Esophagus muscularis mucosa (tissue), 4 donors: ENCODE measurements at regions not wholly inside any gene's neighbourhood (a gene's known extent, or its start where the extent isn't known, plus 50 kb on each side); places are given as distances from the start of the nearest gene placed in this dataset.

ENCODE experiments used
- DNase-seq: peaks from one replicate; pipeline ENCODE4 v3.0.0-alpha.2; 2017; ENCODE audit errors: extremely low spot score
- H3K27ac ChIP-seq, 4 donors: fragments of 200-600 bp; sonication (generic); replicated peaks in 1 of 4; 1 replicate in 3 of 4; 2 replicates in 1 of 4; pipeline ENCODE4 v1.5.1; 2016 to 2019; ENCODE audit warnings: mild to moderate bottlenecking in 1 of 4
- H3K27me3 ChIP-seq, 4 donors: fragments of 200-600 bp; sonication (generic); one replicate each; pipeline versions ENCODE4 v1.5.1 to v1.6.0; 2016 to 2019
- H3K36me3 ChIP-seq, 4 donors: fragments of 200-600 bp; sonication (generic); one replicate each; pipeline ENCODE4 v1.5.1; 2016 to 2019
- H3K4me1 ChIP-seq, 4 donors: fragments of 200-600 bp; sonication (generic); one replicate each; pipeline ENCODE4 v1.5.1; 2016 to 2019
- H3K4me3 ChIP-seq, 4 donors: fragments of 200-600 bp; sonication (generic); 1 replicate in 2 of 4; 2 replicates in 2 of 4; pipeline ENCODE4 v1.5.1; 2016 to 2019; ENCODE audit warnings: mild to moderate bottlenecking in 4 of 4, moderate library complexity in 1 of 4
- H3K9me3 ChIP-seq, 4 donors: fragments of 200-600 bp; sonication (generic); 1 replicate in 3 of 4; 2 replicates in 1 of 4; pipeline ENCODE4 v1.5.1; 2016 to 2019
- CTCF ChIP-seq, 3 experiments: fragments of 200-600 bp in 2 of 3; fragments of 450-650 bp in 1 of 3; sonication (generic) in 2 of 3; IDR thresholded peaks; one replicate each; pipeline ENCODE4 v1.5.1; 2017 to 2019; ENCODE audit warnings: antibody characterized with exemption in 3 of 3, mild to moderate bottlenecking in 2 of 3, moderate library complexity in 1 of 3
- EP300 ChIP-seq: sonication (generic); formaldehyde crosslinking; IDR thresholded peaks from one replicate; pipeline ENCODE4 v1.6.1; 2017; ENCODE audit warnings: antibody characterized with exemption
- POLR2A ChIP-seq: fragments of 450-650 bp; IDR thresholded peaks from one replicate; pipeline ENCODE4 v1.6.1; 2017; ENCODE audit warnings: antibody characterized with exemption, moderate library complexity, mild to moderate bottlenecking, low read depth
- POLR2AphosphoS5 ChIP-seq, 2 donors: sonication (generic); formaldehyde crosslinking; IDR thresholded peaks; one replicate each; pipeline ENCODE4 v1.6.1; 2017; ENCODE audit warnings: antibody characterized with exemption in 2 of 2
- WGBS: methylation state at CpG from one replicate; pipeline ENCODE4 v1.1.5; 2018; 5-methylcytosine and 5-hydroxymethylcytosine counted together
- intact Hi-C: fragments of 100-400 bp; cut with DNase I; formaldehyde crosslinking; loops from one replicate; pipeline ENCODE4 v1.15.1; 2023

- 88% methylated on average over 5 of the region's 5 CpGs for WGBS
- no peaks in the 10 kb centered on the region for H3K36me3 ChIP-seq
- TF ChIP-seq POLR2A (no peak), CTCF (IDR thresholded peaks at IDR 0.05) (no peak), POLR2AphosphoS5 (IDR thresholded peaks at IDR 0.05) (no peak), EP300 (no peak)
- no peak overlapping the region for H3K27ac ChIP-seq
- H3K4me1 ChIP-seq, result no peaks in the 10 kb centered on the region
- H3K4me3 ChIP-seq, result no peak overlapping the region
- no peaks in the 10 kb centered on the region for H3K9me3 ChIP-seq
- intact Hi-C loops, result no loop called here
- no peak for DNase-seq
- H3K27me3 ChIP-seq, result no peaks in the 10 kb centered on the region
Observed at GRCh38 chr2:177056481-177056929, 156.1 kb upstream of the HNRNPA3 start.

DNA sequence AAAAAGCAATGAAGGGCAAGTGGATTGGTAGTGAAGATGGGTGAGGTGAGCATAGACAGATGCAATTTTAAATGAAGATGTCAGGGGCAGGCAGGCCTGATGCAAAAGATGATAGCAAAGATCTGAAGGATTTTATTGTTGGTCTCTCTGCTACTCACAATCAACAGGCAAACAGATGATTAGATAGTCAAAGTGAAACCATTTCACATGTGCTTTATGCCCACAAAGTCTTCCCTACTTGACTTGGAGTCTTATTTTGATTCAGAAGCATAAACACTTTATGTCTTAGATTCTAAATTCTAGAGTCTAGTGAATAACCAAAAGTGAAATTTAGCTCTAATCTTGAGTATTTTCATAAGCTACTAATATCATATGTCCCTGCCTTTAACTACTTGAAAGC lies 153.8 kb upstream of the HNRNPA3 start:
- Histone ChIP-seq H3K4me3 (no peak overlapping the region), H3K9me3 (no peaks in the 10 kb centered on the region), H3K27me3 (no peaks in the 10 kb centered on the region), H3K36me3 (no peaks in the 10 kb centered on the region), H3K4me1 (no peaks in the 10 kb centered on the region), H3K27ac (no peak overlapping the region)
- TF ChIP-seq EP300 (no peak), POLR2A (no peak), CTCF (IDR thresholded peaks at IDR 0.05) (no peak), POLR2AphosphoS5 (IDR thresholded peaks at IDR 0.05) (no peak)
- intact Hi-C loops, result no loop called here
- no peak for DNase-seq

DNA sequence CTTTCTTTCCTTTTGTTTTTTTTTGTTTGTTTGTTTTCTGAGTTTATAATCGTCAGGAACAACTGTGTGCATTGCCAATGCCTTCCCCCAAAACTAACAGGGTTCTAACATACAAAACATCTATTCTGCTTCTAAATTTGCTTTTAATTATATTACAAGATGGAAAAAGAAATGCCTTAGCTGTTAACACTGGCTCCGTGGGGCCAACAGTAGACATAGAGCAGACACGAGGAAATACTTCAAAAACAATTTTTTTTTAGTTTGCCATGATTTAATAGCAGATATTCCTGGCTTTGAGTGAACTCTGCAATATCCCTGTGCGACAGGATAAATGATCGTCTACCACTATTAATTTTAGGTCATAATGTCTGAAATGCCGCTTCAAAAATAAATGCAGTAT lies 153.3 kb upstream of the HNRNPA3 start:
- intact Hi-C loops, result no loop called here
- Histone ChIP-seq H3K4me3 (no peak overlapping the region), H3K27me3 (no peaks in the 10 kb centered on the region), H3K9me3 (no peaks in the 10 kb centered on the region), H3K27ac (no peak overlapping the region), H3K4me1 (no peaks in the 10 kb centered on the region), H3K36me3 (no peaks in the 10 kb centered on the region)
- no peak for DNase-seq
- TF ChIP-seq EP300 (no peak), POLR2AphosphoS5 (IDR thresholded peaks at IDR 0.05) (no peak), CTCF (IDR thresholded peaks at IDR 0.05) (no peak), POLR2A (no peak)
- 36% methylated on average over 6 of the region's 6 CpGs for WGBS

DNA sequence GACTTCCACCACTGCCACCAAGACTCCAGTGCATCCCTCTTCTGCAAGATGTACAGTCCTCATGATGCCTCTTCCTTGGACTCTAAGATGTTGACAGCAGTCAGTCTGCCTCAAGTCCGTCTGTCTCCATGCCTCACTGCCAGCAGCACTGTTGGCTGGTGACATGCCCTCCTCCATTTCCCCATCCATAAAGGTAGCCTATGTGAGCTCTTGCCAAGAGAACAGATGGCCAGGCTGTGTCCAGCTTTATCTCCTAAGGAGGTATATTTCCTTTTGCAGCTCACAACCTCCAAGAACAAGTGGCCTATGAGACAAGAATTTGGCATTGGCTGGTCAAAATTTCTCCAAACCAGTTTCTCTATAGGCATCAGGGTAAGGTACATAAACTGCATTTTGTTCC lies 149.3 kb upstream of the HNRNPA3 start:
- Histone ChIP-seq H3K9me3 (no peaks in the 10 kb centered on the region), H3K4me1 (no peaks in the 10 kb centered on the region), H3K27ac (no peak overlapping the region), H3K4me3 (no peak overlapping the region), H3K36me3 (no peaks in the 10 kb centered on the region), H3K27me3 (no peaks in the 10 kb centered on the region)
- DNase-seq, result no peak
- WGBS, result 100% methylated on average over 1 of the region's 1 CpG
- intact Hi-C loops, result no loop called here
- TF ChIP-seq EP300 (no peak), POLR2AphosphoS5 (IDR thresholded peaks at IDR 0.05) (no peak), CTCF (IDR thresholded peaks at IDR 0.05) (no peak), POLR2A (no peak)

DNA sequence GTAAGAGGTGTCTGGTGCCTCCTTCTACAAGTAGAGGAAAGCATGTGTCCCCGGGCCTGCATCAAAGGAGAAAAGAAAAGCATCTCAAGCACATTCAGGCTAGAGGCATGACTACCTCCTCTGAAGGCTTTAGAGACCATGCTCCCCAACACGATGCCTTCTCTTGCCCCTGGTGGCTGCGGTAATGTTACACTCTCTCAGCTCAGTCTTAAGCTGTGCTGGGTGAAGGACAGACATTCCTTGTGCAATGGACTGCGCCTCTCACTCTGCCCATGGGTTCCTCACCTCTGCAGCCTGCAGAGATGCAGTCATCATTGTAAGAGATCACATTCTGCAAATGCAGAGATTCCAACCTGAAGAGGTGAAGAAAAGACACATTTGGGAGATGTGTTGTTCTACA lies 148.2 kb upstream of the HNRNPA3 start:
- 75% methylated on average over 4 of the region's 4 CpGs for WGBS
- TF ChIP-seq CTCF (IDR thresholded peaks at IDR 0.05) (no peak), POLR2A (no peak), EP300 (no peak)
- no peak for DNase-seq

More for the DNA sequence above, 148.2 kb upstream of the HNRNPA3 start:
- Histone ChIP-seq H3K36me3 (no peaks in the 10 kb centered on the region), H3K4me1 (no peaks in the 10 kb centered on the region), H3K4me3 (no peak overlapping the region), H3K27ac (no peak overlapping the region), H3K27me3 (no peaks in the 10 kb centered on the region), H3K9me3 (no peaks in the 10 kb centered on the region)
- intact Hi-C loops, result no loop called here
